Vagina (tissue), 2 donors: ENCODE measurements at regions not wholly inside any gene's neighbourhood (a gene's known extent, or its start where the extent isn't known, plus 50 kb on each side); places are given as distances from the start of the nearest gene placed in this dataset.

Experiments
- DNase-seq, 2 donors: peaks; one replicate each; pipeline ENCODE4 v3.0.0-alpha.2; 2017; ENCODE audit errors: extremely low spot score in 2 of 2
- H3K27ac ChIP-seq: fragments of 200-600 bp; sonication (generic); one replicate; pipeline ENCODE4 v1.5.1; 2019
- H3K27me3 ChIP-seq: fragments of 200-600 bp; sonication (generic); one replicate; pipeline ENCODE4 v1.5.1; 2019
- H3K36me3 ChIP-seq, 2 donors: fragments of 200-600 bp; sonication (generic); one replicate each; pipeline ENCODE4 v1.5.1; 2017 to 2019
- H3K4me1 ChIP-seq: fragments of 200-600 bp; sonication (generic); one replicate; pipeline ENCODE4 v1.5.1; 2019
- H3K4me3 ChIP-seq, 2 donors: fragments of 200-600 bp; sonication (generic); 1 replicate in 1 of 2; 2 replicates in 1 of 2; pipeline ENCODE4 v1.5.1; 2016 to 2019
- H3K9me3 ChIP-seq: fragments of 200-600 bp; sonication (generic); one replicate; pipeline ENCODE4 v1.5.1; 2019
- POLR2A ChIP-seq, 2 donors: fragments of 450-650 bp; IDR thresholded peaks; one replicate each; pipeline ENCODE4 v1.6.1; 2017; ENCODE audit warnings: antibody characterized with exemption in 2 of 2, mild to moderate bottlenecking in 2 of 2, moderate library complexity in 2 of 2
- POLR2AphosphoS5 ChIP-seq, 2 donors: sonication (generic); formaldehyde crosslinking; IDR thresholded peaks; one replicate each; pipeline ENCODE4 v1.9.0; 2017; ENCODE audit warnings: antibody characterized with exemption in 2 of 2, mild to moderate bottlenecking in 2 of 2, low read depth in 1 of 2; ENCODE audit not compliant: insufficient read depth in 1 of 2
- intact Hi-C: fragments of 100-400 bp; cut with DNase I; formaldehyde crosslinking; loops from one replicate; pipeline ENCODE4 v1.15.1; 2023
- TF ChIP-seq, protein P1 (sequence below), 3 experiments: fragments of 450-650 bp in 2 of 3; fragments of 200-600 bp in 1 of 3; sonication (generic) in 1 of 3; IDR thresholded peaks; one replicate each; pipeline ENCODE4 v1.5.1; 2017 to 2019; ENCODE audit warnings: antibody characterized with exemption in 3 of 3, mild to moderate bottlenecking in 2 of 3, moderate library complexity in 2 of 3

GRCh38 chr3:189570916-189571315, 60.3 kb upstream of the TP63 start:
- intact Hi-C loops, result no loop called here
- Histone ChIP-seq H3K27ac (no peak overlapping the region), H3K36me3 (no peaks in the 10 kb centered on the region), H3K27me3 (no peaks in the 10 kb centered on the region), H3K9me3 (no peaks in the 10 kb centered on the region), H3K4me1 (no peaks in the 10 kb centered on the region), H3K4me3 (no peak overlapping the region)
- TF ChIP-seq POLR2A (IDR thresholded peaks at IDR 0.05) (no peak), POLR2AphosphoS5 (IDR thresholded peaks at IDR 0.05; ENCODE audit: insufficient read depth in 1 of 2, low read depth in 1 of 2) (no peak)
- TF ChIP-seq, protein P1, sequence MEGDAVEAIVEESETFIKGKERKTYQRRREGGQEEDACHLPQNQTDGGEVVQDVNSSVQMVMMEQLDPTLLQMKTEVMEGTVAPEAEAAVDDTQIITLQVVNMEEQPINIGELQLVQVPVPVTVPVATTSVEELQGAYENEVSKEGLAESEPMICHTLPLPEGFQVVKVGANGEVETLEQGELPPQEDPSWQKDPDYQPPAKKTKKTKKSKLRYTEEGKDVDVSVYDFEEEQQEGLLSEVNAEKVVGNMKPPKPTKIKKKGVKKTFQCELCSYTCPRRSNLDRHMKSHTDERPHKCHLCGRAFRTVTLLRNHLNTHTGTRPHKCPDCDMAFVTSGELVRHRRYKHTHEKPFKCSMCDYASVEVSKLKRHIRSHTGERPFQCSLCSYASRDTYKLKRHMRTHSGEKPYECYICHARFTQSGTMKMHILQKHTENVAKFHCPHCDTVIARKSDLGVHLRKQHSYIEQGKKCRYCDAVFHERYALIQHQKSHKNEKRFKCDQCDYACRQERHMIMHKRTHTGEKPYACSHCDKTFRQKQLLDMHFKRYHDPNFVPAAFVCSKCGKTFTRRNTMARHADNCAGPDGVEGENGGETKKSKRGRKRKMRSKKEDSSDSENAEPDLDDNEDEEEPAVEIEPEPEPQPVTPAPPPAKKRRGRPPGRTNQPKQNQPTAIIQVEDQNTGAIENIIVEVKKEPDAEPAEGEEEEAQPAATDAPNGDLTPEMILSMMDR (IDR thresholded peaks at IDR 0.05), result no peak
- no peak for DNase-seq

DNA sequence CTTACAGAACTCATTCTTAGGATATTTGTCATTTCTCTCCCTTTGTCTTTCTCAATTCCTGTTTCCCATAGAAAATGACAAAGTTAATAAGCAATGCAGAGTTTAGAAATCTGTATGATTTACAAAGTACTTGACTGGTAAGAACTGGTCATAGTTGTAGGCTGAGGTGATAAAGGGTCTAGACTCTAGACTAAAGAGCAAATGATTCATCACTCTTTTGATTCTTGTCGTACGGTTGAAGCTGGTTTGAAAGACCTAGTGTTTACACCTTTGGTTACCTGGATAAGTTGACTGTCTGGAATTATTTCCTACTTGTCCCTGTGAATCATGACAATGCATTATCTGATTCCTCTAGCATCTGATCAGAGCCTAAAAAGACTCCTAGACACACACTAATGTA, 58.9 kb upstream of the TP63 start:
- Histone ChIP-seq H3K27me3 (no peaks in the 10 kb centered on the region), H3K36me3 (no peaks in the 10 kb centered on the region), H3K4me1 (no peaks in the 10 kb centered on the region), H3K9me3 (no peaks in the 10 kb centered on the region), H3K27ac (no peak overlapping the region), H3K4me3 (no peak overlapping the region)
- intact Hi-C loops, result no loop called here
- no peak for DNase-seq
- TF ChIP-seq, protein P1 (IDR thresholded peaks at IDR 0.05), result no peak
- TF ChIP-seq POLR2AphosphoS5 (IDR thresholded peaks at IDR 0.05; ENCODE audit: insufficient read depth in 1 of 2, low read depth in 1 of 2) (no peak), POLR2A (IDR thresholded peaks at IDR 0.05) (no peak)

GRCh38 chr3:189573004-189573403, 58.2 kb upstream of the TP63 start:
- no peak overlapping the region for H3K4me3 ChIP-seq
- no peaks in the 10 kb centered on the region for H3K27me3 ChIP-seq
- DNase-seq, result no peak
- no peaks in the 10 kb centered on the region for H3K9me3 ChIP-seq
- no peak overlapping the region for H3K27ac ChIP-seq
- no peaks in the 10 kb centered on the region for H3K4me1 ChIP-seq
- intact Hi-C loops, result no loop called here
- TF ChIP-seq, protein P1 (IDR thresholded peaks at IDR 0.05), result no peak
- no peak for TF ChIP-seq POLR2AphosphoS5 (IDR thresholded peaks at IDR 0.05; ENCODE audit: insufficient read depth in 1 of 2, low read depth in 1 of 2)
- TF ChIP-seq POLR2A (IDR thresholded peaks at IDR 0.05), result no peak
- no peaks in the 10 kb centered on the region for H3K36me3 ChIP-seq

DNA sequence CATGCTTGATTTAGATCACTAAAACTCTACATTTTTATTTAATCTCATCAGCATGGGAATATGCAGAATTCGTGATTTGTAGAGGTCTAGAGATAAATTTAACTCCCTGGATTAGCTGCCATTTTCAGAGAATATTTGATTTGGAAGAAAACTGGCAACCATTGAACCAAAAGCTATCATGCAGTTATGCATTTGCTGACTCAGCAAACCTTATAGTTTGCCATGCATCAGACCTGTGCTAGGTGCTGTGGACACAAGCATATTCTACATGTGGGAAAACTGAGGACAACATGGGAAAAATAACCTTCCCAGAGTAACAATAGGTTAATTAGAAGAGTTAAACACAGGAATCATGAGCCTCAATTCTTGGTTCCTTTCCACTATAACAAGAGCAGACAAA, 54.7 kb upstream of the TP63 start:
- H3K4me1 ChIP-seq, result no peaks in the 10 kb centered on the region
- no peaks in the 10 kb centered on the region for H3K36me3 ChIP-seq
- intact Hi-C loops, result no loop called here

More for the DNA sequence above, 54.7 kb upstream of the TP63 start:
- no peak for DNase-seq
- Histone ChIP-seq H3K9me3 (no peaks in the 10 kb centered on the region), H3K4me3 (no peak overlapping the region), H3K27me3 (no peaks in the 10 kb centered on the region), H3K27ac (no peak overlapping the region)
- TF ChIP-seq, protein P1 (IDR thresholded peaks at IDR 0.05), result no peak
- TF ChIP-seq POLR2AphosphoS5 (IDR thresholded peaks at IDR 0.05; ENCODE audit: insufficient read depth in 1 of 2, low read depth in 1 of 2), result no peak
- no peak for TF ChIP-seq POLR2A (IDR thresholded peaks at IDR 0.05)
